HL-60 (cell line): ENCODE measurements at regions not wholly inside any gene's neighbourhood (a gene's known extent, or its start where the extent isn't known, plus 50 kb on each side); places are given as distances from the start of the nearest gene placed in this dataset.
A peak's percentile ranks its signal among the peaks of the same experiment; 100 is the strongest.

ENCODE experiments used
- DNase-seq, 2 experiments: peaks; one replicate each; pipeline ENCODE4 v3.0.0-alpha.2; 2010 to 2020; ENCODE audit warnings: low read depth in 1 of 2, low spot score in 1 of 2
- H3K27ac ChIP-seq: fragments of 250-450 bp; sonication (Bioruptor Pico); replicated peaks from 2 replicates; pipeline ENCODE4 v1.5.1; 2020; ENCODE audit warnings: mild to moderate bottlenecking, moderate library complexity
- H3K27me3 ChIP-seq: fragments of 250-450 bp; sonication (Bioruptor Pico); 2 replicates; pipeline ENCODE4 v1.5.1; 2021; ENCODE audit warnings: mild to moderate bottlenecking, moderate library complexity; ENCODE audit not compliant: insufficient read depth, poor library complexity, severe bottlenecking
- H3K4me3 ChIP-seq: replicated peaks from 2 replicates; pipeline ENCODE4 v1.5.1; 2011; ENCODE audit warnings: mild to moderate bottlenecking, control low read depth, low read length; ENCODE audit not compliant: insufficient read depth
- CTCF ChIP-seq: IDR thresholded peaks from one replicate; pipeline ENCODE4 v1.5.1; 2011; ENCODE audit warnings: low read length, control low read depth, inconsistent platforms; ENCODE audit not compliant: insufficient read depth
- GABPA ChIP-seq: IDR thresholded peaks from 2 replicates; pipeline ENCODE4 v1.6.1; 2012; ENCODE audit warnings: low read depth
- POLR2AphosphoS5 ChIP-seq: IDR thresholded peaks from 2 replicates; pipeline ENCODE4 v1.6.1; 2012; ENCODE audit warnings: low read depth
- REST ChIP-seq: IDR thresholded peaks from 2 replicates; pipeline ENCODE4 v1.6.1; 2012; ENCODE audit warnings: low read depth; ENCODE audit not compliant: insufficient replicate concordance
- SPI1 ChIP-seq: IDR thresholded peaks from 2 replicates; pipeline ENCODE4 v1.6.1; 2012; ENCODE audit warnings: low read depth, mild to moderate bottlenecking, borderline replicate concordance

GRCh38 chrX:40933706-40934425 lies 151.4 kb upstream of the USP9X start:
- Histone ChIP-seq H3K27me3 (no peaks in the 10 kb centered on the region), H3K4me3 (peak overlapping the region; percentile 18), H3K27ac (peak overlapping the region; percentile 51)
- TF ChIP-seq SPI1 (peak; percentile 74), REST (no peak), GABPA (no peak), CTCF (no peak), POLR2AphosphoS5 (no peak)
- peak in 1 of 2 experiments; percentile 10 for DNase-seq

- Histone ChIP-seq H3K27me3 (no peaks in the 10 kb centered on the region), H3K4me3 (no peak overlapping the region), H3K27ac (no peak overlapping the region)
- TF ChIP-seq REST (no peak), POLR2AphosphoS5 (no peak), CTCF (no peak), SPI1 (no peak), GABPA (no peak)
- no peak for DNase-seq
These were observed 148.4 kb upstream of the USP9X start for GRCh38 chrX:40936827-40937226.

- Histone ChIP-seq H3K27ac (no peak overlapping the region), H3K27me3 (no peaks in the 10 kb centered on the region), H3K4me3 (no peak overlapping the region)
- no peak for DNase-seq
- TF ChIP-seq REST (no peak), SPI1 (no peak), POLR2AphosphoS5 (no peak), GABPA (no peak), CTCF (no peak)
These were observed 146.8 kb upstream of the USP9X start for GRCh38 chrX:40938423-40938822.
